ENCODE measurements at regions not wholly inside any gene's neighbourhood (a gene's known extent, or its start where the extent isn't known, plus 50 kb on each side); places are given as distances from the start of the nearest gene placed in this dataset.

- TF ChIP-seq POLR2A (IDR thresholded peaks at IDR 0.05) (no peak), CTCF (IDR thresholded peaks at IDR 0.05 in 4 of 5, conservative IDR thresholded peaks at IDR 0.05 in 1 of 5) (no peak)
Measured at GRCh38 chr4:123031664-123032063, 109.3 kb upstream of the NUDT6 start.

Data from gastrocnemius medialis (tissue), 4 donors.